Kidney (tissue), 13 donors: ENCODE measurements at regions not wholly inside any gene's neighbourhood (a gene's known extent, or its start where the extent isn't known, plus 50 kb on each side); places are given as distances from the start of the nearest gene placed in this dataset.
A peak's percentile ranks its signal among the peaks of the same experiment; 100 is the strongest.

ENCODE experiments used
- DNase-seq, 5 donors: peaks; one replicate each; pipeline ENCODE4 v3.0.0-alpha.2; 2013 to 2020
- FAIRE-seq: peaks from 2 replicates; lab custom pipeline; 2012; peaks lifted over from hg19 to GRCh38; lab: Jason Lieb, UNC
- H3K27ac ChIP-seq, 2 donors: one replicate each; pipeline ENCODE4 v1.7.0; 2013; ENCODE audit warnings: low read depth in 2 of 2, low read length in 2 of 2, inconsistent platforms in 1 of 2
- H3K27me3 ChIP-seq: one replicate; pipeline ENCODE4 v1.7.1; 2013; ENCODE audit warnings: low read length, inconsistent platforms; ENCODE audit not compliant: control insufficient read depth, insufficient read depth
- H3K36me3 ChIP-seq, 3 donors: one replicate each; pipeline versions ENCODE4 v1.7.0 to v1.7.1; 2013; ENCODE audit warnings: low read length in 3 of 3, control low read depth in 1 of 3, inconsistent platforms in 1 of 3; ENCODE audit not compliant: insufficient read depth in 3 of 3, control insufficient read depth in 2 of 3
- H3K4me1 ChIP-seq, 3 donors: one replicate each; pipeline versions ENCODE4 v1.7.0 to v1.7.1; 2013; ENCODE audit warnings: low read length in 3 of 3, inconsistent platforms in 1 of 3, low read depth in 1 of 3; ENCODE audit not compliant: control insufficient read depth in 2 of 3, insufficient read depth in 2 of 3
- H3K4me3 ChIP-seq, 3 donors: one replicate each; pipeline versions ENCODE4 v1.7.0 to v1.8.1; 2013; ENCODE audit warnings: low read length in 3 of 3, control low read depth in 1 of 3, inconsistent platforms in 1 of 3
- H3K9ac ChIP-seq, 3 donors: one replicate each; pipeline versions ENCODE4 v1.7.0 to v1.7.1; 2013; ENCODE audit warnings: low read length in 3 of 3, control low read depth in 1 of 3, inconsistent platforms in 1 of 3
- H3K9me3 ChIP-seq, 3 donors: one replicate each; pipeline versions ENCODE4 v1.7.0 to v1.7.1; 2013; ENCODE audit warnings: low read length in 3 of 3, control low read depth in 1 of 3, inconsistent platforms in 1 of 3; ENCODE audit not compliant: control insufficient read depth in 2 of 3, insufficient read depth in 1 of 3
- intact Hi-C: fragments of 100-400 bp; cut with DNase I; formaldehyde crosslinking; loops from one replicate; pipeline ENCODE4 v1.11.1; 2022
- TF ChIP-seq, protein P1 (sequence below): IDR thresholded peaks from 3 replicates; pipeline ENCODE4 v1.5.1; 2012; ENCODE audit warnings: mild to moderate bottlenecking, moderate library complexity, borderline replicate concordance; ENCODE audit not compliant: insufficient read depth; ENCODE audit errors: extremely low read depth
- donor health status: control.
- donor health status: control.
- donor health status: control.
- donor health status: control.
- donor health status: control.
- donor health status: DM: yes; HTN: yes; CAD: no.
- donor health status: Normal renal cell carcinoma (clear cell type).

DNA sequence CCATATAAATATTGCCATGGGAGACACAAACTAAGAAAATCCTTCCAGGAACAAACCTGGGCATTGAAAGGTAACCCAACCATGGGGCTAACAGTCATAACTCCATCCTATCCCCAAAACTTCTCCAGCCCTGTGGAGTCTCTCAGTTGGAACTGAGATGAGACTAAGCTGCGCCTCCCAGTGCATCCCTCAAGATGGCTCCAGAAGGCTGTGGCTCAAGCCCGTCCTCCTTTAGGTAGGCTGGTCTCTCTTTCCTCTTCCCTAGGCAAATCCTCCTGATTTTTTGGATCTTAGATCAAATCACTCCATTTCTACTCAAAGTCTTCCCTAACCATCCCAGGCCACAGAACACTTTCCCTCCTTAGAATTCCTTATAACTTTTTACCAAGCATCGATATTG, 364.3 kb upstream of the CCDC196 start:
- Histone ChIP-seq H3K9me3 (no peaks in the 10 kb centered on the region), H3K36me3 (no peaks in the 10 kb centered on the region), H3K9ac (no peak overlapping the region), H3K4me1 (no peaks in the 10 kb centered on the region), H3K4me3 (no peak overlapping the region), H3K27me3 (no peaks in the 10 kb centered on the region), H3K27ac (no peak overlapping the region)
- TF ChIP-seq, protein P1, sequence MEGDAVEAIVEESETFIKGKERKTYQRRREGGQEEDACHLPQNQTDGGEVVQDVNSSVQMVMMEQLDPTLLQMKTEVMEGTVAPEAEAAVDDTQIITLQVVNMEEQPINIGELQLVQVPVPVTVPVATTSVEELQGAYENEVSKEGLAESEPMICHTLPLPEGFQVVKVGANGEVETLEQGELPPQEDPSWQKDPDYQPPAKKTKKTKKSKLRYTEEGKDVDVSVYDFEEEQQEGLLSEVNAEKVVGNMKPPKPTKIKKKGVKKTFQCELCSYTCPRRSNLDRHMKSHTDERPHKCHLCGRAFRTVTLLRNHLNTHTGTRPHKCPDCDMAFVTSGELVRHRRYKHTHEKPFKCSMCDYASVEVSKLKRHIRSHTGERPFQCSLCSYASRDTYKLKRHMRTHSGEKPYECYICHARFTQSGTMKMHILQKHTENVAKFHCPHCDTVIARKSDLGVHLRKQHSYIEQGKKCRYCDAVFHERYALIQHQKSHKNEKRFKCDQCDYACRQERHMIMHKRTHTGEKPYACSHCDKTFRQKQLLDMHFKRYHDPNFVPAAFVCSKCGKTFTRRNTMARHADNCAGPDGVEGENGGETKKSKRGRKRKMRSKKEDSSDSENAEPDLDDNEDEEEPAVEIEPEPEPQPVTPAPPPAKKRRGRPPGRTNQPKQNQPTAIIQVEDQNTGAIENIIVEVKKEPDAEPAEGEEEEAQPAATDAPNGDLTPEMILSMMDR: no peak
- intact Hi-C loops: no loop called here
- FAIRE-seq (no peak), DNase-seq (no peak)

DNA sequence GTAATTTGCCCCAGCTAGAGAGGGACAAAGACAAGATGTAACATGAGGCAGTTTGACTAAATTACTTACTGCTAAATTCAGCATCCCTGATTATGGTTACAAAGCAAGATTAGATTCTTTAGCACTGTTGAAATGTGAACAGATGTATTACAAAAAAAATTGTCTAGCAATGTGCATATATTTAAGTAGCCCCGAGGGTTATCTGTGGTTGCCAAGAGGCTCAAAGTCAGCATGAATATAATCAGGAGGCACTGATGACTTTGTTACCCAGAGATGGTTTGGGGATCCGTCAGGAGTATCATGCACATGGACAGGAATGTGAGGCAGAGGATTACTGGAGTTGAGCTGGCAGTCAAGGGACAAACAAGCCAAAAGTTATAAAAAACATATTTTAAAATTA, 356.9 kb upstream of the CCDC196 start:
- Histone ChIP-seq H3K9me3 (no peaks in the 10 kb centered on the region), H3K4me3 (no peak overlapping the region), H3K4me1 (no peaks in the 10 kb centered on the region), H3K9ac (no peak overlapping the region), H3K27me3 (no peaks in the 10 kb centered on the region), H3K36me3 (no peaks in the 10 kb centered on the region), H3K27ac (no peak overlapping the region)
- intact Hi-C loops: no loop called here
- DNase-seq (no peak), FAIRE-seq (no peak)
- TF ChIP-seq, protein P1: no peak

DNA sequence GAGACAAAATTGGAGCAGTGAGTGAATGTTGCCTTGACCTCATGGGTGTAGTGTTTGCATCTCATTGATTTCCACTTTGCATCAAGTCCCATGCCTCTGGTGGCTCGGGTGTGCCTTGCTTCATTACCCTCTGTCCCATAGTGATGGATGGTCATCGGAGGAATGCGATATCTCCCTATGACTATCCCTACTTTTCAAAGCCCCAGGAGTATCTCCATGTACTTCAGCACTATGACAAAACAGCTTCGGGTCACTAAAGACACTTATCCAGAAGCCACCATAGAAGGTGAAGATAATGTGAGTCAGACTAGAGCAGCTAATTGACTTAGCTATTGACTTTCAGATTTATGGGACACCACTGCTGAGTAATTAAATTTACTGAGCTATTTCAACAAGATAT, 355.1 kb upstream of the CCDC196 start:
- intact Hi-C loops: no loop called here
- peak in 3 of 5 donors; percentile 42 to 58 (median 43) for DNase-seq
- no peak overlapping the region for H3K27ac ChIP-seq
- H3K4me3 ChIP-seq: no peak overlapping the region
- H3K4me1 ChIP-seq: no peaks in the 10 kb centered on the region
- no peak overlapping the region for H3K9ac ChIP-seq
- TF ChIP-seq, protein P1: no peak
- H3K36me3 ChIP-seq: no peaks in the 10 kb centered on the region
- FAIRE-seq: no peak
- H3K9me3 ChIP-seq: no peaks in the 10 kb centered on the region
- no peaks in the 10 kb centered on the region for H3K27me3 ChIP-seq

DNA sequence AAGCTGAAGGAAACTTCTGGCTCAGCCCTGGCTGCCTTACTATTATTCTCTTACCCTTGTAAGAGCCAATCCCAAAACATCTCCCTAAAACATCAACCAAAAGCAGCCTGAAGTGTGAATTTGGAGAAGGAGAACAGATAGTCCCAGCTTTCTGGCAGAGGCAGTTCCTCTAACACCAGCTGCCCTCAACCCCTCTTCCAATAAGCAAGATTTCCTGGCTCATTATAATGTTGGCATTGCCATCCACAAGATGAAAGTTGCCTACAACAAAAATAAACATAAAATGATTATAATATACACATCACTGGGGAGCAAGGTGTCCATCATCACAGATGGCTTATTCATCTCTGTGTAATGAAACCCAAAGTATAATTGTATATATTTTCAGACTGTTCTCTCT, 352.5 kb upstream of the CCDC196 start:
- TF ChIP-seq, protein P1: no peak
- DNase-seq (no peak), FAIRE-seq (no peak)
- no peaks in the 10 kb centered on the region for H3K9me3 ChIP-seq
- no peak overlapping the region for H3K9ac ChIP-seq
- H3K27me3 ChIP-seq: no peaks in the 10 kb centered on the region
- intact Hi-C loops: no loop called here
- H3K4me1 ChIP-seq: no peaks in the 10 kb centered on the region
- H3K4me3 ChIP-seq: no peak overlapping the region
- H3K27ac ChIP-seq: no peak overlapping the region
- H3K36me3 ChIP-seq: no peaks in the 10 kb centered on the region
